ENCODE measurements at regions not wholly inside any gene's neighbourhood (a gene's known extent, or its start where the extent isn't known, plus 50 kb on each side); places are given as distances from the start of the nearest gene placed in this dataset.
"Not testable (repeated sequence)": the region's sequence is repeated elsewhere in the genome, so short reads cannot be mapped to it uniquely, and the experiment has no call there.

DNA sequence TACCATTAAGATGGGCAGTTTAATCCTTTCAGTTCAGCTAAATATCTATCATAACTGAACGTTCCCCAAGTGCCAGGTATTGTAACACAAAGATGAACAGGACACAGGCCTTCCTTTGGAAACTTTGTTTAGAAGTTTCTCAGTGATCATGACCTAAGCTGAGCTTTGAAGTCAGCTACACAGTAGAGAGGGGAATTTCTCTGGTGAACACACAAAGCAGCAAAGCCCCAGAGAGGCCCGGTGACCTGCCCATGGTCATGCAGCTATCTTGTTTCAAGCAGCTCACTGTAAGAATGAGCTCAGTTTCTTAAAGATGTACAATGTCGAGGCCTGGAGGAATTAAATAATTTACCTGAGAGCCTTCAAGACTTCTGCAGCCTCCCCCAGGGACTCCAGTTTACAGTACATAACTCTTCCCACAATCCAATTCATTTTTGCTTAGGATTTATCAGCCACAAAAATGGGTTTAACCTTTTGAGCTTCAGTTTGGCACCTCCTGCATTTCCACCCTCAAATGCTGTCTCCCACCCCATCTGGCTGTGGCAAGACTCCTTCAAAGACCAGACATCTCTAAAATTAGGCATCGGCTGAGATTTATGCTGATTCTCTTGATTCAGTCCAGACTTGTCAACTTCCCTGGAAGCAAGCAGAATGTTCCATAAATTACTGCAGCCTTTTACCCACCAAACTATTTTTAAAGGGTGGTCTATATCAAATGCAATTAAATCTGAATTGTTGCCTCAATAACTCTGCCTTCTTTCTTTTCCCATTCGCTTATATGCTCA lies 325.6 kb downstream of the TXNL1 start:
- no peak for DNase-seq

- DNase-seq: no peak
These were observed 329.3 kb downstream of the TXNL1 start for GRCh38 chr18:56309104-56309503.

DNA sequence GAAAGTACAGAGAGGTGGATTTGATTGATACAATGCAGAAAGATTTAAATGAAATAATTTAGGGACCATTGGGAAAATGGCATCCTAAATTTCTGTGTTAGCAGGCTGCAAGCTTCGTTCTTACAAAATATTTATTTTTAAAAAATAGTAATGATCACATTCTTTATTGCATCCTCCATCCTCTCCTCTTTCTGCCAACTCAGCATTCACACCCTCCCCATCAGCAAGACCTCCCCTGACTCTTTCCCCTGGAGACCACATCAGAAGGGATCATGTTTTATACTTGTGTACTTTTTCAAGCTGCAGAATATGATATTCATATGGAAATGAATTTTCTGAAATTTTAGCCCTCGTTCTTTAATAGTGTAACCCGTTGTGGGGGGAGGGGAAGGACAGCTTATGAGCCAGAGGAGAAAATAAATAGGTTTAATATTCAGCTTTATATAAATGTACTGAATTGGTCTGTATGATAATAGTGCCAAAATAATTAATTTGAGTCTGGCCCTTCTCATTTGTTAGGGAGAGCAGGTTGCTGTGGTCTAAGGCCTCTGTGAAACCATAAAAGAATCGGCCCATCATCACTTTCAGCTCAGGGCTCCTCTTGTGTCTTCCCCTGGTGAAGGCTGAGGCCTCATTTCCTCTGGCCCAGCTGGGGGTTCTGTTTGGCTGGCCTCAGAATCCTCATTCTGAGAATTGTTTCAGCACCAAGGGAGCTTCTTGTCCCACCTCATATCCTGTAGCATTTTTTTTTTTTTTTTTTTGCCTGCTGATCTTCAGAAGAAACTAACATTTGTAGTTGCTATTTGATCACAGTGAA lies 330.8 kb downstream of the TXNL1 start:
- DNase-seq: no peak

DNA sequence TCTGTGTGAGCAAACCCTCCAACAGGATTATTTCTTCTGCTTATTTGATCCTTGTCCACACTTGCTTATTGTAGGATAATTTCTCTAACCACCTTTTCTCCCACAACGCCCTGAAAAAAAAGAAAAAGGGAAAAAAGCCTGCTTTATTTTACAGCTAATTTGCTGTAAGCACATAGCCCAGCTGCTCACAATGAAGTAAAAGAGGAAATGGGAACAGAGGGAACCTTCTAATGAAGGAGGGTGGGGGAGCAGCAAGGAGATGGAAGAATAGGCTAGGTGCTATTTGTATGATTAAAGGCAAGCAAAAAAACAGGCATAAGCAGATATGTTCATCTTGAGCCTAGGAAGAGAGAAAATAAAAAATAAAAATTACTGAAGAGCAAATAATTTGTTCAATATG lies 331.6 kb downstream of the TXNL1 start:
- DNase-seq: no peak

DNA sequence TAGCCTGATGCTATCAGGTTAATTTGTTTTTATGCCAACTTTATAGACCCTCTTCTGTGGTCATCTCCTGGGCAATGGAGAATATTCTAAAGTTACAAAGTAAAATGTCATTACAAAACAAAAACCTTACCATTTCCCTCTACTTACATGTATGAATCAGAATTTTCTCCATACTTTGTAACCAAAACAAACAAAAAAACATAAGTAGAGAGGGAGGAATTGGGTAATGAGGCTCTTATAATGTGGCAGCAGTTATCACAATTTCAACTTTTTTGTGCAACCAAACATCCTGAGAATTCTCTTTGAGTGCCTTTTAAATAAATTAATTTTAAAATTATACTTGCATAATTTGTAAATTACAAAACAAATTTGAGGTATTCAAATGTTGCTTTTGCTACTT lies 332.8 kb downstream of the TXNL1 start:
- DNase-seq: no peak

DNA sequence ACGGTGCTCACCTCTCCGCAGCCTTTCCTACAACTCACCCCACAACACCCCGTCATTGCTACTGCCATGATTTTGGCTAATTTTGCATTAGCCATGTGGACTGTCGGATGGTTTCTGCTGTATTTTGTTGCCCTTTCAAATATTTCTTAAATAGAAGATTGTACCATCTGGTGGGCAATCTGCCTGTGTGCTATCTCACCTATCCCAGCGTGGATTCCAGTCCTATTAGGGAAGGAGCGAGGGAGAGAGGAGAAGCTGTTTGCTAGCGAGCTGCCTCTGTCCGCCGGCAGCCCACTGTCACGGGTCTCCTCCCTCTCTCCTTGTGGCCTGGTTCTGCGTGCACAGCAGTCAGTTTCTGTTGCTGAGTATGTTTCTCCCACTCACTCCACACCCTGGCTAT lies 336.2 kb downstream of the TXNL1 start:
- no peak for DNase-seq

DNA sequence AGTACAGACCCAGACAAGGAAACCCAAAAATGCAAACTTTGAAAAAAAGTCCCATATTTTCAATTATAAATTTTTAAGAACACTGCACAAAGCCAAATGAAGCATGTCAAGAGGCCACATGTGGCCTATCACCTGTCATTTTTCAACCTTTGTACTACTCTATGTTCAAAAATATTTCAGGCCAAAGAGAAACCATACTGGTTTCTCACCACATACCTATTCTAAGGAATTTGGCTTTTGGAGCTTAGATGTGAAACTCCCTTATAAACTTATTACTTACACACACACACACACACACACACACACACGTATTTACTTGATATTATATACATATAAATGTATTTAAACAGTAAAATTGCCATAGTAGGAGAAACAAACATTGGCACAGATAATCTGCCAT lies 338.7 kb downstream of the TXNL1 start:
- no peak for DNase-seq

DNA sequence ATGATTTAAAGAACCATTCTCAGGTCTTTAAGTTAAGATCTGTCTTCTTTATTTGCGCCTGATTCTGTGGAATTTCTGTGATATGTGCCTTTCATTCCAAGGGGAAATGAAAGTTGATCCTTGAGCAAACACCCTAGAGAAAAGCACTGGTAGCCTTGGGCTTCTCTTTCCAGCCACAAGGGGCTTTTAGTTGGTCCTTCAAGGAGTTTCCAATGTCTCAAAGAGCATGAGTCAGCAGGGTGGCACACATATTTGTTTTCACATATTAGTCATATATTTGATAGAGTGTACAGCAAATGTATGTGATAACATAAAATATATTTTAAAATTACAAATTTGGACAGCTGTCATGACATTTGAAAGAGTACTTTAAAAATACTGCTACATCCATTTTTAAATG lies 339.5 kb downstream of the TXNL1 start:
- DNase-seq: no peak

DNA sequence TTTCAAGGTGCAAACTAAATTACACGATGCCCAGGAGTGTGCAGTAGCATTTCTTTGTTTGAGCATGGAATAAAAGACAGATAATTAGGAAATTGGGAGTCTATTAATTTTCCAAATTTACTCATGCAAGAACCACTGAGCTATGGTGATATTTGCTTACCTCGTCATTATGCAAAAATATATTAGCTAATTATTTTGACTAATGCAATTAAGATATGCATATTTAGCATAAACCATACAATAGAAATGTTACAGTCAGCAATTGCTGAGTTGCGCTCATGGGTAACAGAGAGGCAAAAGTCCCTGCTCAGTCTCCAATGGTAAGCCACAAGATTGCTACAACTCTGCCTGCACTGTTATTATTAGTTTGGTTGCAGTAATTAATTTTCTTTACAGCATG lies 342.0 kb downstream of the TXNL1 start:
- no peak for DNase-seq

GRCh38 chr18:56294484-56295183 lies 343.8 kb downstream of the TXNL1 start:
- no peak for DNase-seq

GRCh38 chr18:56291294-56291693 lies 347.1 kb downstream of the TXNL1 start:
- DNase-seq: no peak

GRCh38 chr18:56289381-56289780 lies 349.0 kb downstream of the TXNL1 start:
- DNase-seq: no peak

- no peak for DNase-seq
These were observed 351.5 kb downstream of the TXNL1 start for GRCh38 chr18:56286775-56287325.

GRCh38 chr18:56285387-56286065 lies 352.9 kb downstream of the TXNL1 start:
- DNase-seq: no peak

DNA sequence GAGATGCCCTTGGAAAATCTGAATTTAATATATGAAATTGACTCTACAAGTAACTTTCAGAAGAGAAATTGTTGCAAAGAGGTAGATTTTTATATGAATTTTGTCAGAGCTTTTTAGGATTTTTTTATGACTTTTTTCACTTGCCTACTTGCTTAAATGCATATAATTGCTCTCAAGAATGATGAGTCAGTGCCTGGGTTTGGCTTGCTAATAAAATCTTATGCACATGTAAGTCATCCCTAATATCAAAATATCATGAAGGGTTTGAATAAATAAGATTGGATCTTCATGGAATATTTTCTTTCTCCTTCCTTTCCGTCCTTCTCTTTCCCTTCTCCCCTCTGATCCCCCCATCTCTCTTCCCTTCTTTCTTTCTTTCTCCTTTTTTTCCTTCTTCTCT lies 354.1 kb downstream of the TXNL1 start:
- DNase-seq: no peak

- DNase-seq: no peak
These were observed 355.1 kb downstream of the TXNL1 start for GRCh38 chr18:56283316-56283715.

GRCh38 chr18:56282234-56283104 lies 355.9 kb downstream of the TXNL1 start:
- no peak for DNase-seq

GRCh38 chr18:56279816-56280215 lies 358.6 kb downstream of the TXNL1 start:
- not testable (repeated sequence) for DNase-seq

DNA sequence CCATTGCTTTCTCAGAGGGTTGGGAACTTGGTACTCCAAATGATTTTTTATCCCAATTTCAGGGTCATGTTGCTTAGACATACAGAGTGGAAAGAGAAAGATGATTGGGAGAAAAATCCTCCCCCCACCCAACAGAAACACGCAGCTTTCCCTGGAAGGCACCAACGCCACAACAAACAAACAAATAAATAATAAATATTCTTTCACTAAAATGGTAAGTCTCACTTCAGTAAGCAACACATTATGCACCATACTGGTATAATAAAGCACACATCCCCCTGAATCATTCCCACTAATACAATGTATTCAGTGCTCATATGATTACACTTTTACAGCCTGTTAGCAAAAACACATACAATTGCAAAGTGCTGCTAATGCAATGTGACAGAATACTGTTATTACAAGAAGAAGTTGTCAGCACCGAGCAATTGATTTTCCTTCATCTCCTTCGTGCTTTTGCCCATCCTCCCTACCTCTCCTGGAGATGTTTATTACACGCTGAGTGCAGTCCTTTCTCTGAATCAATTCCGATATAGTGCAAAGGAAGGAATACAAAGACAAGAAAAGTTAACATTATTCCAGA lies 359.9 kb downstream of the TXNL1 start:
- no peak for DNase-seq

- DNase-seq: no peak
These were observed 361.9 kb downstream of the TXNL1 start for GRCh38 chr18:56276466-56276865.

DNA sequence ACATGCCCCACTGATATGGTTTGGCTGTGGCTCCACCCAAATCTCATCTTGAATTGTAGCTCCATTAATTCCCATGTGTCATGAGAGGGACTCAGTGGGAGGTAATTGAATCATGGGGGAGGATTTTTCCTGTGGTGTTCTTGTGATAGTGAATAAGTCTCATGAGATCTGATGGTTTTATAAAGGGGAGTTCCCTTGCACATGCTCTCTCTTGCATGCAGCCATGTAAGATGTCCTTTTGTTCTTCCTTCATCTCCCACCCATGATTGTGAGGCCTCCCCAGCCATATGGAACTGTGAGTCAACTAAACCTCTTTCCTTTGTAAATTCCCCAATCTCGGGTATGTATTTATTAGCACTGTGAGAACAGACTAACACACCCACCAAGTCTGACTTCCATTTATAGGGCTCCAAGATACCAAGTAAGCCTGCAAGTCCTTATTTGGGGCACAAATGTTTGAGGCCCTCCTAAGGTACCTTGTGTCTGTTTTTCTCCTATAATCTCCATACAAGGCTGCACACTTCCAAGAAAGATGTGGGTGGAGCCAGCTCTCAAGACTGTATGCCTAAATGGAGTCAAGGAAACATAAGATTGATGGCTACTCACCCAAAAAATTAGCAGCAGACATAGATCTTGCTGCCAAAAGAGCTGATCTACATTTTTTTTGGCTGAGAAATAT lies 364.7 kb downstream of the TXNL1 start:
- no peak for DNase-seq
